ENCODE measurements at regions not wholly inside any gene's neighbourhood (a gene's known extent, or its start where the extent isn't known, plus 50 kb on each side); places are given as distances from the start of the nearest gene placed in this dataset.

GRCh38 chr5:28324174-28324573 lies 1285.8 kb upstream of the CDH9 start:
- TF ChIP-seq CTCF (IDR thresholded peaks at IDR 0.05; ENCODE audit: borderline replicate concordance, extremely low read depth, insufficient read depth) = no peak
- no peak overlapping the region for H3K9ac ChIP-seq (ENCODE audit: low read length in 3 of 3)
- H3K9me3 ChIP-seq (ENCODE audit: control insufficient read depth in 2 of 3, insufficient read depth in 1 of 3, low read length in 3 of 3) = no peaks in the 10 kb centered on the region
- intact Hi-C loops (cut with DNase I) = no loop called here
- FAIRE-seq (no peak), DNase-seq (no peak)
- H3K4me1 ChIP-seq (ENCODE audit: control insufficient read depth in 2 of 3, insufficient read depth in 2 of 3, low read depth in 1 of 3, low read length in 3 of 3) = no peaks in the 10 kb centered on the region
- H3K4me3 ChIP-seq (ENCODE audit: low read length in 3 of 3) = no peak overlapping the region
- no peak overlapping the region for H3K27ac ChIP-seq (ENCODE audit: low read depth in 2 of 2, low read length in 2 of 2)
- H3K27me3 ChIP-seq (ENCODE audit: control insufficient read depth, insufficient read depth, low read length) = no peaks in the 10 kb centered on the region
- no peaks in the 10 kb centered on the region for H3K36me3 ChIP-seq (ENCODE audit: control insufficient read depth in 2 of 3, insufficient read depth in 3 of 3, low read length in 3 of 3)

- Histone ChIP-seq H3K4me1 (ENCODE audit: control insufficient read depth in 2 of 3, insufficient read depth in 2 of 3, low read depth in 1 of 3, low read length in 3 of 3) (no peaks in the 10 kb centered on the region), H3K9ac (ENCODE audit: low read length in 3 of 3) (no peak overlapping the region), H3K9me3 (ENCODE audit: control insufficient read depth in 2 of 3, insufficient read depth in 1 of 3, low read length in 3 of 3) (no peaks in the 10 kb centered on the region), H3K4me3 (ENCODE audit: low read length in 3 of 3) (no peak overlapping the region), H3K36me3 (ENCODE audit: control insufficient read depth in 2 of 3, insufficient read depth in 3 of 3, low read length in 3 of 3) (no peaks in the 10 kb centered on the region), H3K27ac (ENCODE audit: low read depth in 2 of 2, low read length in 2 of 2) (no peak overlapping the region), H3K27me3 (ENCODE audit: control insufficient read depth, insufficient read depth, low read length) (no peaks in the 10 kb centered on the region)
- intact Hi-C loops (cut with DNase I) = no loop called here
- TF ChIP-seq CTCF (IDR thresholded peaks at IDR 0.05; ENCODE audit: borderline replicate concordance, extremely low read depth, insufficient read depth) = no peak
- DNase-seq (no peak), FAIRE-seq (no peak)
These were observed 1275.6 kb upstream of the CDH9 start for GRCh38 chr5:28313953-28314352.

- TF ChIP-seq CTCF (IDR thresholded peaks at IDR 0.05; ENCODE audit: borderline replicate concordance, extremely low read depth, insufficient read depth) = no peak
- H3K36me3 ChIP-seq (ENCODE audit: control insufficient read depth in 2 of 3, insufficient read depth in 3 of 3, low read length in 3 of 3) = no peaks in the 10 kb centered on the region
- H3K9me3 ChIP-seq (ENCODE audit: control insufficient read depth in 2 of 3, insufficient read depth in 1 of 3, low read length in 3 of 3) = no peaks in the 10 kb centered on the region
- no peaks in the 10 kb centered on the region for H3K27me3 ChIP-seq (ENCODE audit: control insufficient read depth, insufficient read depth, low read length)
- H3K27ac ChIP-seq (ENCODE audit: low read depth in 2 of 2, low read length in 2 of 2) = no peak overlapping the region
- intact Hi-C loops (cut with DNase I) = no loop called here
- peak; percentile 45 for FAIRE-seq
- no peak for DNase-seq
- no peak overlapping the region for H3K9ac ChIP-seq (ENCODE audit: low read length in 3 of 3)
- no peaks in the 10 kb centered on the region for H3K4me1 ChIP-seq (ENCODE audit: control insufficient read depth in 2 of 3, insufficient read depth in 2 of 3, low read depth in 1 of 3, low read length in 3 of 3)
- H3K4me3 ChIP-seq (ENCODE audit: low read length in 3 of 3) = no peak overlapping the region
These were observed 1275.0 kb upstream of the CDH9 start for GRCh38 chr5:28313321-28313951.

- Histone ChIP-seq H3K9me3 (ENCODE audit: control insufficient read depth in 2 of 3, insufficient read depth in 1 of 3, low read length in 3 of 3) (no peaks in the 10 kb centered on the region), H3K27me3 (ENCODE audit: control insufficient read depth, insufficient read depth, low read length) (no peaks in the 10 kb centered on the region), H3K27ac (ENCODE audit: low read depth in 2 of 2, low read length in 2 of 2) (no peak overlapping the region), H3K4me3 (ENCODE audit: low read length in 3 of 3) (no peak overlapping the region), H3K36me3 (ENCODE audit: control insufficient read depth in 2 of 3, insufficient read depth in 3 of 3, low read length in 3 of 3) (no peaks in the 10 kb centered on the region), H3K4me1 (ENCODE audit: control insufficient read depth in 2 of 3, insufficient read depth in 2 of 3, low read depth in 1 of 3, low read length in 3 of 3) (no peaks in the 10 kb centered on the region), H3K9ac (ENCODE audit: low read length in 3 of 3) (no peak overlapping the region)
- peak in 1 of 5 donors; percentile 49 for DNase-seq
- intact Hi-C loops (cut with DNase I) = no loop called here
- FAIRE-seq = no peak
- TF ChIP-seq CTCF (IDR thresholded peaks at IDR 0.05; ENCODE audit: borderline replicate concordance, extremely low read depth, insufficient read depth) = no peak
These were observed 1272.3 kb upstream of the CDH9 start for GRCh38 chr5:28310696-28311095.
